ENCODE measurements at regions not wholly inside any gene's neighbourhood (a gene's known extent, or its start where the extent isn't known, plus 50 kb on each side); places are given as distances from the start of the nearest gene placed in this dataset.
"Not testable (repeated sequence)": the region's sequence is repeated elsewhere in the genome, so short reads cannot be mapped to it uniquely, and the experiment has no call there.

DNA sequence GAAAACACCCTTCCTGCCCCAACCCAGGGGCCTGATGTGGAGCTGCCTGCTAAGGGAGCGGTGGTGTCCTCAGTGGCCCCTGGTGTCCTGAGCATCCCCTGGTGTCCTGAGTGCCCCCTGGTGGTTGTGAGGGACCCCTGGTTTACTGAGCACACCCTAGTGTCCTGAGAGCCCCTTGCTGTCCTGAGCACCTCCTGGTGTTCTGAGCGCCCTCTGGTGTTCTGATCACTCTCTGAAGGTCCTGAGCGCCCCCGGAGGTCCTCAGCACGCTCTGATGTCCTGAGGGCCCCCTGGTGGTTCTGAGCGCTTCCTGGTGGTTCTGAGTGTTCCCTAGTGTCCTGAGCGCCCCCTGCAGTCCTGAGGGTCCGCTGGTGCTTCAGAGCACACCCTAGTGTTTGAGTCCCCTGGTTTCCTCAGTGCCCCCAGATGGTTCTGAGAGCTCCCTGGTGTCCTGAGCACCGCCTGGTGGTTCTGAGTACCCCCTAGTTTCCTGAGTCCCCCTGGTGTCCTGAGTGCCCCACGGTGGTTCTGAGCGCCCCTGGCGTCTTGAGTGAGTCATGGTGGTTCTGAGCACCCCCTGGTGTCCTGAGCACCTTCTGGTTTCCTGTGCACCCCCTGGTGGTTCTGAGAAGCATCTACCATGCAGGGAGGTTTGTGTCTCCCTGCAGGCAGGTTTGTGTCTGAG is 1004.2 kb downstream of the TMEM121 start:
- no peak for DNase-seq (ENCODE audit: low spot score)

DNA sequence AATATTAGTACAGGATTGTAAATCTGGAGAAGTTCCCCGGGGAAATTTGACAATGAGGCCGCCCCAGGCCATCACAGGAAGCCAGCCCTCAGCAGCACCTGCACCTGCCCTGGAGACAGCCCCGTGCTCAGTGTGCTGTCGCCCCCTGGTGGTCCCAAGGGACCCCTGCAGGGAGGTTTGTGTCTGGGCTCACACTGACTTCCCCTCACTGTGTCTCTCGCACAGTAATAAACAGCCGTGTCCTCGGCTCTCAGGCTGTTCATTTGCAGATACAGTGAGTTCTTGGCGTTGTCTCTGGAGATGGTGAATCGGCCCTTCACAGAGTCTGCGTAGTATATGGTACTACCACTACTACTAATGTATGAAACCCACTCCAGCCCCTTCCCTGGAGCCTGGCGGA is 1011.2 kb downstream of the TMEM121 start:
- not testable (repeated sequence) for DNase-seq (ENCODE audit: low spot score)

DNA sequence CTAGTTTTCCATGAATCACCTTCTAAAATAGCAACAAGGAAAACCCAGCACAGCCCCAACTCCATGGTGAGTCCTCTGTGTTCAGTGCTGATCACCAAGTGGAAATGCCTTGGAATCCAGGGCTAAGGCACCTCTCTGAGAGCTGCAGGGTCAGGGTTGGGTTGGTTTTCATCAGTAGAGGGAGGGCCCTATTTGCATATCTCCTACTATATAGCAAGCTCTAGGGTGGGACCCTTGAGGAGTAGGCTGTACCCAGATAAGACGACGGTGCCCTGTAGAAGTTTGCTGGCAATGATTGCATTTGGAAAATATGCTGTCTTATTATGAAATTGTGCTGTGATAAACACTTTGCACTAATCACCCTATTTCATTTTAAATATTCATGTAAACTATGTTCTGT is 1011.8 kb downstream of the TMEM121 start:
- DNase-seq (ENCODE audit: low spot score), result no peak

DNA sequence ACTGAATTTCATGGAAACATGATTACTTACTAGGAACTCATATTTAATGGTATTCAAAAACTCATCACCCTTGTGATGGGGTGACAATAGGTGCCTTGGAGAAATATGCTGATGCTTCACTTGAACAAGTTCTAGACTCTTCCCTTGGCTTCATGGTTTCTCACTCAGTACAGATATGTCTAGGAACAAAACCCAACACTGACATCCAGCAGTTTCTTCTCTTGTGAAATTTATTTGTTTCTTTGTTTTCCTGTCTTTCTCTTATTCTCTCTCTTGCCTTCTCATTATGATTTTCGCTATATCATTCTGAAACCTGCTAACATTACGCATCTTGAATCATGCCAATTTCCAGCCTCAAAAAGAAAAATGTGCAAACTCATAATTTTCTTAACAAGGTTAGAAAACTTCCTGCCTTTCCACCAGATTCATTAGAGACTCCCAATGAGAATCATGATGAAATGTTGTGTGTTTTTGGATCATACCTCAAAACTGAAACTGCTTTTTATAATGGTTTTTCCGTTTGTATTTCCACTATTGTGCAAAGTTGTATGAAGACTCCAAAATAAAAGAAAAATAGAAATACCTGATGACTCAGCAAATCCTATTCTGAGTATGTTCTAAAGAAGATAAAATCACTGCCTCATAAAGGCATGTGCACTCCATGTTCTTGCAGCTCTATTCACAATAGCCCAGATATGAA is 1021.5 kb downstream of the TMEM121 start:
- no peak for DNase-seq (ENCODE audit: low spot score)

DNA sequence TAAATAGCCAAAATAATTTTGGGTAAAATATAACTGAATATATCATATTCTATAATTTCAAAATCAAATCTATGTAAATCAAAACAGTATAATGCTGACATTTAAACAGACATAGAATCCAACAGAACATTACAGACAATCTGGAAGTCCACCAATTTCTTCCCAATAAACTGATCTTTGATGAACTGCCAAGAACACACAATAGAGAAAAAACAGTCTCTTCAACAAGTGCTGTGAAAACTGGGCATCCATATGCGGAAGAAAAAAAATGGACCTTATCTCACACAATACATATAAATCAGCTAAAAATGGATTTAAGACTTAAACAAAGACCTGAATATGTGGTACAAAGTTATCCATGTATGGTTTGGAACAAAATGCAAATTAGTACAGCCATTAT is 1022.7 kb downstream of the TMEM121 start:
- no peak for DNase-seq (ENCODE audit: low spot score)

DNA sequence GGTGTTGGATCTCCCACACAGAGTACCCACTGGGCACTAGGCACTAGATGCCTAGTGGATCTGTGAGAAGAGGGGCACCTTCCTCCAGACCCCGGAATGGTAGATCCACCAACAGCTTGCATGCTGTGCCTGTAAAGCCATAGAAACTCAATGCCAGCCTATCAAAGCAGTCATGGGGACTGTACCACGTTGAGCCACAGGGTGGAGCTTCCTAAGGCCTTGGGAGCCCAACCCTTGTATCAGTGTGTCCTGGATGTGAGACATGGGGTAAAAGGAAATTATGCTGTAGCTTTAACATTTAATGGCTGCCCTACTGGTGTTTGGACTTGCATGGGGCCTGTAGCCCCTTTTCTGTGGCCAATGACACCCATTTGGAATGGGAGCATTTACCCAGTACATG is 1024.9 kb downstream of the TMEM121 start:
- DNase-seq (ENCODE audit: low spot score), result no peak

DNA sequence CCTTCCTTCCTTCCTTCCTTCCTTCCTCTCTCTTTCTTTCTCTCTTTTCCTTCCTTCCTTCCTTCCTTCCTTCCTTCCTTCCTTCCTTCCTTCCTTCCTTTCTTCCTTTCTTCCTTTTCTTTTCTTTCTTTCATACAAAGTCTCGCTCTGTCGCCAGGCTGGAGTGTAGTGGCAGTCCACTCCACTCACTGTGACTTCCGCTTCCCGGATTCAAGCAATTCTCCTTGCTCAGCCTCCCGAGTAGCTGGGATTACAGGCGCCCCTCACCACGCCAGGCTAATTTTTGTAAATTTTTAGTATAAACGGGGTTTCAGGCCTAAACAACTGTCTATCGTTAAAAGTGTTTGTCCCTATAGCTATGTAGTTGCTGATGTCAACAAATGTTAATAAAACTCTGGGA is 1029.8 kb downstream of the TMEM121 start:
- not testable (repeated sequence) for DNase-seq (ENCODE audit: low spot score)

DNA sequence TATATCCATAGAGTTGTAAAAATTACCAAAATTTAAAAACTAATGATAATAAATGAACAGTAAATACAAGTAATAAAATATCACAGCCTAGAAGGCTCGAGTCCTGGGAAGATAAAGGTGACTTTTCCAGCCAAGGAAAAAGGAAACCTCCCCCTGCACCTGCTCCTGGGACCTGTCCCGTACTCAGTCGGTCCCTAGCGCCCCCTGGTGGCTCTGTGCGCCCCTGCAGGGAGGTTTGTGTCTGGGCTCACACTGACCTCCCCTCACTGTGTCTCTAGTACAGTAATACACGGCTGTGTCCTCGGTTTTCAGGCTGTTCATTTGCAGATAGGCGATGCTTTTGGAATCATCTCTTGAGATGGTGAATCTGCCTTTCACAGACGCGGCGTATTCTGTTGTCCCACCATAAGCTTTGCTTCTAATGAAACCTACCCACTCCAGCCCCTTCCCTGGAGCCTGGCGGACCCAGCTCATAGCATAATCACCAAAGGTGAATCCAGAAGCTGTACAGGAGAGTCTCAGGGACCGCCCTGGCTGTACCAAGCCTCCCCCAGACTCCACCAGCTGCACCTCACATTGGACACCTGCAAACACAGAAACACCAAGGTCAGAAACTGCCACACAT is 1030.4 kb downstream of the TMEM121 start:
- peak; percentile 19 for DNase-seq (ENCODE audit: low spot score)

DNA sequence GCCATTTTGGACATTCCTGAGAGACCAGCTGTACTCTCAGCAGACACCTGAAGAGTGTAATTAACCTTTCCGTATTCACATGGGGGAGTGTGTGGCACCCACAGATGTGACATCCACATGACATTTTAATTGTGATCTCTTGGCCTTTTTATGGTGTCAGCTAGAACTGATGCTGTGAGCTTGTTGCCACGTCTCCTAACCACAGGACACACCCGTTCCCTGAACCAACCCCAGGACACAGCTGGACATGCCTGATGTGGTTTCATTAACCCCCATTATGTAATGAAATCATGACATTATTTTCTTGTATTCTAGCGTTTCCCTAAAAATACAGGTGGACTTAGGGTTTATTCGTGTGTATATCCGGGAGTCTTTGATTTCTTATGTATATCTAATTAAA is 1036.1 kb downstream of the TMEM121 start:
- no peak for DNase-seq (ENCODE audit: low spot score)

DNA sequence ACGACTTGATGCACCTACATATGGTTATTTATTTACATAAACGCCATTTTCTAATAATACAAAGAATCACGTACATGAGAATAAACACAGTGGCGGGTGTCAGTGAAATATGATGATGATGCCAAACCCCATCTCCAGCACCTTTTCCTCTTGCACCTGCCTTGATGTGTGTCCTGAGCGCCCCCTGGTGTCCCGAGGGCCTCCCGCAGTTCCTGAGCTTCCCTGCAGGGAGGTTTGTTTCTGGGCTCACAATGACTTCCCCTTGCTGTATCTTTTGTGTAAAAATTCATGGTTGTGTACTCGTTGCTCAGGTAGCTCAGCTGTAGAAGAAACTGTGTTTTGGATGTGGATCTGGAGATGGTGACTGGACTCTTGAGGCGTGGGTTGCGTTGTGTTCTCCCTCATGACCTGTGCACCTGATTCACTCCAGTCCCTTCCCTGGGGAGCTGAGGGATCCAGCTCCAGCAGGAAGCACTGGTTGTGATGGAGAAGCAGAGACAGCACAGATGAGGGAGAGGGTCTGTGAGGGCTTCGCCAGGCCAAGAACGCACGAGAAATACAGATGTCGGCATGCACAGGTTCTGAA is 1037.8 kb downstream of the TMEM121 start:
- DNase-seq (ENCODE audit: low spot score), result peak; percentile 1

DNA sequence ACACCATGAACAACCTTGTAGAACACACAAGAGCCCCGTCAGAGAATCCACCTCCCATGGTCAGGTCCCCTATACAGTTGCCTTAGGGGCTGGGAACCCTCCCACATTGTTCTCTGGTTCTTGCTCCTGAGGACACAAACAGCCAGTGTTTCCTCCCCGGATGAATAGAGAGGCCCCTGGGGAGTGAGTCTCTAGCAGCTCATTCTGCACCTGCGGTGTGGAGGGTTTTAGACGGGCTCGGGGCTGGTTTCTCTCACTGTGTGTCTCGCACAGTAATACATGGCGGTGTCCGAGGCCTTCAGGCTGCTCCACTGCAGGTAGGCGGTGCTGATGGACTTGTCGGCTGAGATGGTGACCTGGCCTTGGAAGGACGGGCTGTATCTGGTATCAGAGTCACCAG is 1052.1 kb downstream of the TMEM121 start:
- DNase-seq (ENCODE audit: low spot score), result no peak

DNA sequence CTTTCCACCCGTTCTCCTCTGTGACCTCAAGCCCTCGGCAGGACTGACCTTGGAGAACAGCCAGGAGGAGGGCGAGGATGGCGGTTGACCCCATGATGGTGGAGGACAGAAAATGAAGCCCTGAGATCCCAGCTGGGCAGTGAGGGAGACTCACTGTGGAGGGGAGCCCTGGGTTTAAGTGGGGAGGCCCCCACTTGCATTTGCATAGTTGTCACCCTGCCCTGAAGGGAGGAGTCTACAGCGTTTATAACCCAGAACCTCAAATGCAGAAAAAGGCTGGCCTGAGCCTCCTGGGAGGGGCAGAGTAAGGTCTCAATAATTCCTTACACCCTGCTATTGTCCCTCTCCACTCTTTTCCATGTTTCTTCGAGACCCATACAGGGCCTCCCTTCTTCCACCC is 1052.7 kb downstream of the TMEM121 start:
- DNase-seq (ENCODE audit: low spot score), result no peak

DNA sequence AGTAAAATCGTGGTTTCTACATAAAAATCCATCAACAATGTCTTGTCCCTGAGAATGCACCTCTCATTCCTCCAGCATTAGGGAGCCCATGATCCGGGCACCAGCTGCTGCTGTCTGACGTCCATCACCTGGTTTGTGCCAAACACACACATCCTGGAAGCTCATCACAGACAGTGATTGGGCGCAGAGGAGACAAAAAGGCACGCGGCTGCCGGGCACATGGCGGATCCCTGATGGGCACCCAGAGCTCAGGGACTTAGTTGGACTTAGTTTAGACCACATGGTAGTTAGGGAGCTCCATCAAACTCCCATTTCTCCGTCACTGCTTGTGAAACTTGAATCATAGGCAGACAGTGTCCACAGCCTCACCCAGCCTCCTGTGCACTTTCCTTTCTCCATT is 1059.3 kb downstream of the TMEM121 start:
- DNase-seq (ENCODE audit: low spot score), result no peak

DNA sequence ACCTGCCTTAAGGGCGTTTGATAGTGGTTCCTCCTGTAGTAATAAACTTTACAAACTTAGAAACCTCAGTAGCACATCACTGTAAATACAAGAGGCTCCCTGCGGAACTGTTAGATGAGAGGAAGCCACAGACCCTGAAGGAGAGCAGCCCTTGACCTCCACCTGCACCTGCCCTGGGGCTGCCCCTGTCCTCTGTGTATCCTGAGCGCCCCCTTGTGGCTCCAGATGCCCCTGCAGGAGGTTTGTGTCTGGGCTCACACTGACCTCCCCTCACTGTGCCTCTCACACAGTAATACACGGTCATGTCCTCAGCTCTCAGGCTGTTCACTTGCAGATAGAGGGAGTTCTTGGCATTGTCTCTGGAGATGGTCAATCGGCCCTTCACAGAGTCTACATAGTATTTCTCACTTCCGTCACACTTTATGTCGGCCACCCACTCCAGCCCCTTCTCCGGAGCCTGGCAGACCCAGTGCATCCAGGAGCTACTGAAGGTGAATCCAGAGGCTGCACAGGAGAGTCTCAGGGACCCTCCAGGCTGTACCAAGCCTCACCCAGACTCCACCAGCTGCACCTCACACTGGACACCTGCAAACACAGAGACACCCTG is 1059.8 kb downstream of the TMEM121 start:
- peak; percentile 18 for DNase-seq (ENCODE audit: low spot score)

DNA sequence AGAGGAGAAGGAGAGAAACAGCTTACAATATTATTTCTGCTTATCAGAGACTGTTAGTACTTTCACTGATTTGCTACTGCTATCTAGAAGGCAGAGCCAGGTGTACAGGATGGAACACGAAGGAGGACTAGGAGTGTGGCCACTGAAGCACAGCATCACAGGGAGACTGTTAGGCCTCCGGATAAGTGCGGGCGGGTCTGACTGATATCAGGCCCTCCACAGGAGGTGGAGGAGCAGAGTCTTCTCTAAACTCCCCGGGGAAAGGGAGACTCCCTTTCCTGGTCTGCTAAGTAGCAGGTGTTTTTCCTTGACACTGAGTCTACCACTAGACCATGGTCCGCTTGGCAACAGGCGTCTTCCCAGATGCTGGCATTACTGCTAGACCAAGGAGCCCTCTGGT is 1065.2 kb downstream of the TMEM121 start:
- not testable (repeated sequence) for DNase-seq (ENCODE audit: low spot score)

DNA sequence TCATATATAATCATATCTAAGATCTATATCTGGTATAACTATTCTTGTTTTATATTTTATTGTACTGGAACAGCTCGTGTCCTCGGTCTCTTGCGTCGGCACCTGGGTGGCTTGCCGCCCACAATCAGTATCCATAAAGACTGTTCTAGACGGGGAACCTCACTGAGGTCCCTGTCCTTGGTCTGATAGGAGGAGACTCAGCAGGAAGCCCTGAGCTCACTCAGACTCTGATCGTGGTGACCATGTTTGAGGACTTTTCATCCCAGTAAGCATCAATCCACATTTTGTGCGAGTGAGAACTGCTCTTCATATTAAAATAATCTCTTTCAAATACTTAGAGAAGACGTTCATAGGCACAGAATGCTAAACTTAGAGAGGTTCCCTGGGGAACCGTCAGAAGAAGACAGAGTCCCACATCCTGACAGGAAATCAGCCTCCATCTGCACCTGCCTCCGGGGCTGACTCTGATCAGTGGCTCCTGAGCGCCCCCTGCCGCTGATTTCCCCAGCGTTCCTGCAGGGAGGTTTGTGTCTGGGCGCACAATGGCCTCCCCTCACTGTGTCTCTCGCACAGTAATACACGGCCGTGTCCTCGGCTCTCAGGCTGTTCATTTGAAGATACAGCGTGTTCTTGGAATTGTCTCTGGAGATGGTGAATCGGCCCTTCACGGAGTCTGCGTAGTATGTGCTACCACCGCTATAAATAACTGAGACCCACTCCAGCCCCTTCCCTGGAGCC is 1065.9 kb downstream of the TMEM121 start:
- DNase-seq (ENCODE audit: low spot score), result not testable (repeated sequence)

DNA sequence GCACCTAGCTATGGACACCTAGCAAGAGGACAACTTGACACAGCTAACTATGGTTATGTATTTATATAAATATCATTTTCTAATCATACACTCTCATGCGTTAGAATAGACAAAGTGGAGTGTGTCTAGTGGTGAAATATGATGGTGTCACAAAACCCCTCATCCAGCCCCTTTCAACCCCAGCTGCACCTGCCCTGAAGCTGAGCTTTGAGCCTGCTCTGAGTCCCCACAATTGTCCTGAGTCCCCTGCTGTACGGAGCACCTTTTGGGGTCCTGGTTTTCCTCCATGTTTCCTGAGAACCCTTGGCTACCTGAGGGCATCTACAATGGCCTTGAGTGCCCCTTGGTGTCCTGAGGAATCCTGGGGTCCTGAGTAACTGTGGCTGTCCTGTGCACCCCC is 1072.8 kb downstream of the TMEM121 start:
- no peak for DNase-seq (ENCODE audit: low spot score)

DNA sequence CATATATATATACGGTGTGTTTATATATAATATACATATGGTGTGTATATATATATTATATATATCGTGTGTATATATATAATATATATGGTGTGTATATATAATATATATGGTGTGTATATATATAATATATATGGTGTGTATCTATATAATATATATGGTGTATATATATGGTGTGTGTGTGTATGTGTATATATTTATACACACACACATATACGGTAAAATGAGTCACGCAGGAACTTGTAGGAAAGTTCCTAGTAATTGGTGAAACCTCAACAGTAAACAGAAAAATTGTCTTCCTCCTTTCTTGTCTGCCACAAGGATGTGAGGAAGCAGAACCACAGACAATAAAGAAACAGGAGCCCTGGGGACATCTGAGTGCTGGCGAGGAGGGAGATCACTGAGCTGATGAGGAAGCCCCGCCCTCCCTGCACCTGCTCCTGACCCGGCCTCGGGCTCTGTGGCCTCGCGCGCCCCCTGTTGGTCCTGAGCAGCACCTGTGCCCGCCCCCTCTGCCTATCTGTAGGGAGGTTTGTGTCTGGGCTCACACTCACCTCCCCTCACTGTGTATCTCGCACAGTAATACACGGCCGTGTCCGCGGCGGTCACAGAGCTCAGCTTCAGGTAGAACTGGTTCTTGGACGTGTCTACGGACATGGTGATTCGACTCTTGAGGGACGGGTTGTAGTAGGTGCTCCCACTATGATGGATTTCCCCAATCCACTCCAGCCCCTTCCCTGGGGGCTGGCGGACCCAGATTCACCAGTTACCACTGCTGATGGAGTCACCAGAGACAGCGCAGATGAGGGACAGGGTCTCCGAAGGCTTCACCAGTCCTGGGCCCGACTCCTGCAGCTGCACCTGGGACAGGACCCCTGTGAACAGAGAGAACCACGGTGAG is 1079.4 kb downstream of the TMEM121 start:
- DNase-seq (ENCODE audit: low spot score), result peak; percentile 1

DNA sequence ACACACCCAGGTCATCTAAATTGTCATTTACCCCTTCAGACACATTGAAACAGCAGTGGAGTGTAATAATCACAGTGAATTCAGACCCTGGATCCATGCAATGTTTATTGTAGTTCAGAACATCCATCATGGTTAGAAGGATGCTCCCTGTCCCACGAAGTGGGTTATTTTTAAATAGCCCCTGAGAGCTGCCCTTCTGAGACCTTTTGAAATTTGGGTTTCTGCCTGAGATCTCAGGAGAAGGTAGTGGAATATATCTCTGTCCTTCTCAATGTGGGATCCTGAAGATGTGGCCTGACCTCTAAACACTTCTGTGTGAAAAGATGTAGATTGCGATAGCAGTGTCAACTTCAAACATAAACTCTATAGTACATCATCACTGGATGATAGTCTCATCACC is 1080.6 kb downstream of the TMEM121 start:
- no peak for DNase-seq (ENCODE audit: low spot score)

DNA sequence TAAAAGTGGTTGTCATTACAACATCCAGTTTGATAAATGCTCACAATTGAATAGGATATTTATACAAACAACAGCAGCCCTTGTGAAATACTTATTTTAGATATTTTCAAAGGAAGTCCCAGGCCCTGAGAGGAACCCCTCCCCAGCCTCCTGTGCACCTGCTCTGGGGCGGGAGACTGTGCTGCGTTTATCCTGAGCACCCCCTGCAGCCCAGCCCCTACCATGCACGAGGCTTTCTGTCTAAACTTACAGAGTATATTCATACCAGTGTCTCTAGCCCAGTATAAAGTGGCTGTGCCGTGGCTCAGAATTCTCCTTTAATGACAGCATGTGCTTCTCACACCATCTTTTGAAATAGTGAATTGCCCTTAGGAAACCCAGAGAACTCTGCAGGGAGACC is 1084.3 kb downstream of the TMEM121 start:
- DNase-seq (ENCODE audit: low spot score), result no peak

DNA sequence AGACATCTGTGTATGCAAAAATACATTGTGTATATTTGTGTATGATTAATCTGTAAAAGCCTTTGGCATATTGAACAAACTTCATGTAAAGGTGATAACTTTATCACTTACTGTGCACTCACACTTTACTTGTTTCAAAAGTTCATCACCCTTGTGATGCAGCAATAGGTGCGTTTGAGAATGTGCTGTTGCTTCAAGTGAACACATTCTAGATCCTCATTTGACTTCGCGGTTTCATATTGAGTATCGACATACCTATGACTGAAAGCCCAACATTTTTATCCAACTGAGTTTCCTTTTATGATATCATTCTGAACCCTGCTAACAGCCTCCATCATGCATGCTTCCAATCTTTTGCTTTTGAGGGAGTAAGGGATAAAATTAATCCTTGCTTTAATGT is 1086.9 kb downstream of the TMEM121 start:
- DNase-seq (ENCODE audit: low spot score), result no peak
